HepG2 (cell line): ENCODE measurements at regions not wholly inside any gene's neighbourhood (a gene's known extent, or its start where the extent isn't known, plus 50 kb on each side); places are given as distances from the start of the nearest gene placed in this dataset.

Experiments
- ATAC-seq: fragments of 200-7000 bp; cut with Tn5 transposase; 3 replicates; pipeline ENCODE4 v1.9.1; 2020; ENCODE audit warnings: mild to moderate bottlenecking, moderate library complexity
- BruUV-seq: library from RNA; stranded (reverse); fragments of 400-500 nt; replicated peaks from 2 replicates; lab custom pipeline; 2021; lab: Mats Ljungman, UMichigan
- CTCF ChIA-PET: fragments of 300-600 bp; formaldehyde crosslinking; extraction: SDS; loops from one replicate; lab custom pipeline; 2021; ENCODE audit warnings: low total read pairs, inconsistent platforms, low intra/inter-chr PET ratio; lab: Yijun Ruan, JAX
- POLR2A ChIA-PET: fragments of 350-600 bp; sonication (Branson Sonifier 250); formaldehyde crosslinking; loops from one replicate; lab custom pipeline; 2020; ENCODE audit warnings: antibody characterized with exemption, inconsistent platforms; lab: Yijun Ruan, JAX
- DNase-seq: peaks from one replicate; pipeline ENCODE4 v3.0.0-alpha.2; 2015; ENCODE audit warnings: low spot score
- FAIRE-seq: peaks from 3 replicates; lab custom pipeline; 2011; peaks lifted over from hg19 to GRCh38; lab: Jason Lieb, UNC
- H2AFZ ChIP-seq: one replicate; pipeline ENCODE4 v1.6.1; 2011; ENCODE audit warnings: low read length, inconsistent platforms
- H3K27ac ChIP-seq: fragments of 300-600 bp; 3 replicates; pipeline ENCODE4 v1.8.0; 2011; ENCODE audit warnings: mixed run types, mild to moderate bottlenecking, mixed read lengths, low read length, inconsistent platforms; ENCODE audit not compliant: insufficient read depth; ENCODE audit errors: extremely low read length
- H3K27me3 ChIP-seq, 2 experiments: fragments of 200-600 bp in 1 of 2; 2 replicates in 1 of 2; 3 replicates in 1 of 2; pipeline versions ENCODE4 v1.6.0 to v1.8.0; 2011; ENCODE audit warnings: low read length in 2 of 2, mild to moderate bottlenecking in 2 of 2, moderate library complexity in 2 of 2, inconsistent platforms in 1 of 2; ENCODE audit not compliant: insufficient read depth in 2 of 2, control insufficient read depth in 1 of 2
- H3K36me3 ChIP-seq, 2 experiments: fragments of 200-600 bp in 1 of 2; replicated peaks in 1 of 2; 2 replicates in 1 of 2; 3 replicates in 1 of 2; pipeline versions ENCODE4 v1.5.1 to v1.8.0; 2011; ENCODE audit warnings: low read length in 2 of 2, inconsistent platforms in 1 of 2; ENCODE audit not compliant: insufficient read depth in 2 of 2, control insufficient read depth in 1 of 2
- H3K4me1 ChIP-seq: 2 replicates; pipeline ENCODE4 v1.5.1; 2012; ENCODE audit warnings: low read length, inconsistent platforms; ENCODE audit not compliant: insufficient read depth
- H3K4me2 ChIP-seq: 2 replicates; pipeline ENCODE4 v1.6.0; 2011; ENCODE audit warnings: low read depth, low read length, inconsistent platforms
- H3K4me3 ChIP-seq, 3 experiments: fragments of 200-600 bp in 1 of 3; sonication (generic), shearing (Covaris generic) in 1 of 3; replicated peaks in 1 of 3; 2 replicates each; pipeline ENCODE4 v1.5.1; 2011 to 2016; ENCODE audit warnings: low read length in 3 of 3, inconsistent platforms in 2 of 3, low read depth in 2 of 3, mild to moderate bottlenecking in 2 of 3, control low read depth in 1 of 3, mixed read lengths in 1 of 3; ENCODE audit not compliant: insufficient read depth in 1 of 3
- H3K79me2 ChIP-seq: one replicate; pipeline ENCODE4 v1.6.1; 2011; ENCODE audit warnings: low read length, inconsistent platforms; ENCODE audit not compliant: insufficient read depth
- H3K9ac ChIP-seq: 2 replicates; pipeline ENCODE4 v1.6.0; 2011; ENCODE audit warnings: mild to moderate bottlenecking, low read depth, low read length, inconsistent platforms; ENCODE audit not compliant: insufficient read depth
- H3K9me3 ChIP-seq: 2 replicates; pipeline ENCODE4 v1.5.1; 2012; ENCODE audit warnings: mild to moderate bottlenecking, low read length
- H4K20me1 ChIP-seq: 2 replicates; pipeline ENCODE4 v1.6.0; 2011; ENCODE audit warnings: inconsistent platforms, mild to moderate bottlenecking, low read length, moderate library complexity; ENCODE audit not compliant: insufficient read depth
- ELF1 ChIP-seq: sonication (generic); formaldehyde crosslinking; IDR thresholded peaks from 2 replicates; pipeline ENCODE4 v1.4.0; 2020; ENCODE audit warnings: missing genetic modification reagents
- ERF ChIP-seq: IDR thresholded peaks from 2 replicates; pipeline ENCODE4 v1.6.1; 2018; ENCODE audit warnings: missing biosample characterization, missing genetic modification reagents
- FOXC1 ChIP-seq: sonication (generic); formaldehyde crosslinking; IDR thresholded peaks from 2 replicates; pipeline ENCODE4 v1.8.0; 2022; ENCODE audit warnings: mild to moderate bottlenecking, missing genetic modification reagents, borderline replicate concordance
- HIC2 ChIP-seq: sonication (generic); formaldehyde crosslinking; IDR thresholded peaks from 2 replicates; pipeline ENCODE4 v1.9.0; 2022; ENCODE audit warnings: low read depth, missing genetic modification reagents
- HOXA5 ChIP-seq: sonication (generic); formaldehyde crosslinking; IDR thresholded peaks from 2 replicates; pipeline ENCODE4 v1.4.0; 2020; ENCODE audit warnings: missing genetic modification reagents
- JARID2 ChIP-seq: sonication (generic); formaldehyde crosslinking; IDR thresholded peaks from 2 replicates; pipeline ENCODE4 v1.8.1; 2023; ENCODE audit warnings: missing genetic modification reagents, inconsistent platforms; ENCODE audit not compliant: insufficient replicate concordance
- KDM2A ChIP-seq: sonication (generic); formaldehyde crosslinking; IDR thresholded peaks from 2 replicates; pipeline ENCODE4 v1.4.0; 2020; ENCODE audit warnings: low read depth, missing genetic modification reagents, borderline replicate concordance
- NKX3-1 ChIP-seq: sonication (generic); formaldehyde crosslinking; IDR thresholded peaks from 2 replicates; pipeline ENCODE4 v1.5.0; 2020; ENCODE audit warnings: missing genetic modification reagents
- ZNF549 ChIP-seq: sonication (generic); formaldehyde crosslinking; IDR thresholded peaks from 2 replicates; pipeline ENCODE4 v1.5.0; 2020; ENCODE audit warnings: missing genetic modification reagents
- ZNF567 ChIP-seq: sonication (generic); formaldehyde crosslinking; IDR thresholded peaks from 2 replicates; pipeline ENCODE4 v1.8.1; 2023; ENCODE audit warnings: mild to moderate bottlenecking, missing genetic modification reagents, borderline replicate concordance
- ZNF589 ChIP-seq: sonication (generic); formaldehyde crosslinking; conservative IDR thresholded peaks from 2 replicates; pipeline ENCODE4 v1.8.0; 2022; ENCODE audit warnings: mild to moderate bottlenecking, moderate library complexity, missing genetic modification reagents
- WGBS: methylation state at CpG from one replicate; pipeline ENCODE4 v1.1.6; 2017; ENCODE audit warnings: low lambda C conversion rate; 5-methylcytosine and 5-hydroxymethylcytosine counted together
- in situ Hi-C: cut with HindIII; loops from 2 replicates; pipeline ENCODE4 v1.10.0; 2017; ENCODE audit warnings: low pct_unique_long_range_greater_than_20kb; ENCODE audit not compliant: extremely low pct_ligation_motif_present
- intact Hi-C: fragments of 100-400 bp; cut with micrococcal nuclease; formaldehyde crosslinking; loops from one replicate; pipeline ENCODE4 v1.10.0; 2022; ENCODE audit not compliant: unreplicated experiment

DNA sequence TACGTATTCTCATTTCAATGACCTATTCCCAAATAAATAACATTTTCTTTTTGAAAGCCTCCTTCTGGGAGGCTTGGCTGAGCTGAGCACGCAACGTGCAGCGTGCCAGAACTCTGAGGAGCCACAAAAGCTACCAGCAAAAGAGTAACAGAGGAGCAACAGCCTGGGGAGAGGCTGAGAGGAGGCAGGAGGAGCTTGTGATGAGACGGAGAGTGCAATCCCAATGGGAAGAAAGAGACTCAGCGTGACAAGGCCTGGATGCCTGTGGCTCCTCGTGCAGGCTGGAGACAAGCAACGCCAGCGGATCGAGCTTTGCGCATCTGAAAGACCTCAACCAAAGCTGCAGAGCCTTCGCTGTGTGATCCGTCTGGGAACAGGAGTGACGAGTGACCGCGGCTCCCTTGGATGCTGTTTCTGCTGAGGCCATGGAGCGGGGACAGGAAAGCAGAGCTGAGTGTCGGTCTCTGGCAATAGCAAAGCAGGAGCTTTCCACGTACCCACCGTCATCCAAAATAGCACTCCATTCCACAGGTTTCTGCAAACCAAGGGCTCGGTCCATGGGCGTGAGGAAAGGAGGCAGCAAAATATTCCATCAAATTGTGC, 171.7 kb upstream of the PFKP start (continued):
- TF ChIP-seq JARID2 (CRISPR knock-in tag) (no peak), ZNF567 (no peak), ZNF589 (CRISPR knock-in tag) (no peak), HOXA5 (CRISPR knock-in tag) (no peak)

DNA sequence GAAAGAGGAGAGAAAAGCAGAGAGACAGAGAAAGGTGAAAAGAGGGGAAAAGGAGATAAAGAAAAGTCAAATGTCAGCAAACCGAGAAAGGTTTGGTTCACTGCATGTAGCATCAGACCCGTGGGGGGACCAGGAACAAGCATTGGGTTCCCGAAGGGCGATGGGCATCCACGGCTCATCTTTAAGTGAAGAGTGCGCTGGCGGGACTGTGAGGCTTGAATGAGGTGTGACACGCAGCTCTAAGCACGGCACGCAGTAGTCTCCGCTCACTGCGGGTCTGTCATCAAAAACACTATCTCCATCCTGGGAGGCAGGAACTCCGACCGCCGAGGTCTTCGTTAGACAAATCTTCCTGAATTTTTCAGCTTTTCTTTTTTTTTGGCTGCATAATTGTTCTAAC, 173.4 kb upstream of the PFKP start:
- WGBS: 57% methylated on average over 16 of the region's 16 CpGs
- in situ Hi-C loops: no loop called here

More for the DNA sequence above, 173.4 kb upstream of the PFKP start:
- Histone ChIP-seq H3K4me1 (no peaks in the 10 kb centered on the region), H3K27ac (no peak overlapping the region), H3K79me2 (no peaks in the 10 kb centered on the region), H3K9me3 (no peaks in the 10 kb centered on the region), H4K20me1 (no peaks in the 10 kb centered on the region), H3K27me3 (peaks cover 1 to 40% of the 10 kb centered on the region in 2 experiments; a peak in 4 of 5 replicates), H3K36me3 (no peaks in the 10 kb centered on the region), H3K4me2 (no peak overlapping the region), H3K4me3 (no peak overlapping the region), H2AFZ (no peak overlapping the region), H3K9ac (no peak overlapping the region)
- intact Hi-C loops: no loop called here
- ATAC-seq (no peak), DNase-seq (no peak), FAIRE-seq (no peak)
- POLR2A ChIA-PET: no interaction called here
- BruUV-seq: no TSS peak
- CTCF ChIA-PET: no interaction called here
- TF ChIP-seq NKX3-1: no peak
- TF ChIP-seq ZNF549 (CRISPR knock-in tag): no peak
- TF ChIP-seq ERF (CRISPR knock-in tag): no peak
- no peak for TF ChIP-seq KDM2A (CRISPR knock-in tag)
- TF ChIP-seq FOXC1 (CRISPR knock-in tag): no peak
- no peak for TF ChIP-seq ELF1 (CRISPR knock-in tag)
- TF ChIP-seq HIC2: no peak
